Brain microvascular endothelial cell (primary cell): ENCODE measurements at regions not wholly inside any gene's neighbourhood (a gene's known extent, or its start where the extent isn't known, plus 50 kb on each side); places are given as distances from the start of the nearest gene placed in this dataset.

ENCODE experiments used
- DNase-seq: peaks from one replicate; pipeline ENCODE4 v3.0.0-alpha.2; 2020
- H3K27ac ChIP-seq: fragments of 250-450 bp; sonication (Bioruptor Pico); 2 replicates; pipeline ENCODE4 v1.5.1; 2020; ENCODE audit warnings: mild to moderate bottlenecking, moderate library complexity
- H3K27me3 ChIP-seq: fragments of 250-450 bp; sonication (Bioruptor Pico); replicated peaks from 2 replicates; pipeline ENCODE4 v1.5.1; 2020; ENCODE audit warnings: mild to moderate bottlenecking
- H3K36me3 ChIP-seq: fragments of 250-450 bp; sonication (Bioruptor Pico); replicated peaks from 2 replicates; pipeline ENCODE4 v1.5.1; 2020; ENCODE audit warnings: mild to moderate bottlenecking
- H3K4me3 ChIP-seq: 2 replicates; pipeline ENCODE4 v1.5.1; 2011; ENCODE audit warnings: low read depth, mild to moderate bottlenecking, control low read depth, low read length, moderate library complexity
- CTCF ChIP-seq: IDR thresholded peaks from 2 replicates; pipeline ENCODE4 v1.5.1; 2011; ENCODE audit warnings: low read depth, mild to moderate bottlenecking, moderate library complexity, low read length, control low read depth, inconsistent platforms; ENCODE audit errors: missing control alignments
- in situ Hi-C: cut with HindIII; loops from 2 replicates; pipeline ENCODE4 v1.10.0; 2017; ENCODE audit warnings: low sequenced_read_pairs, low pct_ligation_motif_present

- H3K27me3 ChIP-seq, result no peaks in the 10 kb centered on the region
- no peak for TF ChIP-seq CTCF
- no peak for DNase-seq
- H3K27ac ChIP-seq, result no peak overlapping the region
- no peak overlapping the region for H3K4me3 ChIP-seq
- in situ Hi-C loops, result no loop called here
- H3K36me3 ChIP-seq, result no peaks in the 10 kb centered on the region
Observed at GRCh38 chr1:82644186-82644915, 843.6 kb downstream of the ADGRL2 start.

- H3K27me3 ChIP-seq, result no peaks in the 10 kb centered on the region
- in situ Hi-C loops, result no loop called here
- H3K36me3 ChIP-seq, result no peaks in the 10 kb centered on the region
- no peak overlapping the region for H3K4me3 ChIP-seq
- no peak for DNase-seq
- no peak overlapping the region for H3K27ac ChIP-seq
- no peak for TF ChIP-seq CTCF
Observed at GRCh38 chr1:82640352-82640751, 839.6 kb downstream of the ADGRL2 start.

- no peak overlapping the region for H3K4me3 ChIP-seq
- no peaks in the 10 kb centered on the region for H3K36me3 ChIP-seq
- H3K27me3 ChIP-seq, result no peaks in the 10 kb centered on the region
- H3K27ac ChIP-seq, result no peak overlapping the region
- in situ Hi-C loops, result no loop called here
- TF ChIP-seq CTCF, result no peak
- no peak for DNase-seq
Observed at GRCh38 chr1:82634266-82634665, 833.5 kb downstream of the ADGRL2 start.

GRCh38 chr1:82632155-82632554, 831.4 kb downstream of the ADGRL2 start:
- no peak overlapping the region for H3K4me3 ChIP-seq

GRCh38 chr1:82628887-82629286, 828.2 kb downstream of the ADGRL2 start:
- no peak for DNase-seq
- H3K36me3 ChIP-seq, result no peaks in the 10 kb centered on the region
- H3K27ac ChIP-seq, result no peak overlapping the region
- in situ Hi-C loops, result no loop called here
- no peaks in the 10 kb centered on the region for H3K27me3 ChIP-seq
- no peak for TF ChIP-seq CTCF
- no peak overlapping the region for H3K4me3 ChIP-seq

More at GRCh38 chr1:82632155-82632554, 831.4 kb downstream of the ADGRL2 start:
- Histone ChIP-seq H3K27ac (no peak overlapping the region), H3K27me3 (no peaks in the 10 kb centered on the region), H3K36me3 (no peaks in the 10 kb centered on the region)
- DNase-seq, result no peak
- no peak for TF ChIP-seq CTCF
- in situ Hi-C loops, result no loop called here

GRCh38 chr1:82625537-82625936, 824.8 kb downstream of the ADGRL2 start:
- Histone ChIP-seq H3K27ac (no peak overlapping the region), H3K4me3 (no peak overlapping the region), H3K27me3 (no peaks in the 10 kb centered on the region), H3K36me3 (no peaks in the 10 kb centered on the region)
- DNase-seq, result no peak
- in situ Hi-C loops, result no loop called here
- no peak for TF ChIP-seq CTCF
